Fibroblast of skin of abdomen (primary cell): ENCODE measurements at regions not wholly inside any gene's neighbourhood (a gene's known extent, or its start where the extent isn't known, plus 50 kb on each side); places are given as distances from the start of the nearest gene placed in this dataset.
A peak's percentile ranks its signal among the peaks of the same experiment; 100 is the strongest.

ENCODE experiments used
- DNase-seq: peaks from one replicate; pipeline ENCODE4 v3.0.0-alpha.2; 2013

GRCh38 chr11:116412118-116412889 lies 360.5 kb downstream of the BUD13 start:
- DNase-seq: peak; percentile 68

- no peak for DNase-seq
Measured at GRCh38 chr11:116409238-116409637, 363.5 kb downstream of the BUD13 start.

- no peak for DNase-seq
Measured at GRCh38 chr11:116406042-116406441, 366.7 kb downstream of the BUD13 start.

GRCh38 chr11:116404462-116404798 lies 368.4 kb downstream of the BUD13 start:
- no peak for DNase-seq

- DNase-seq: no peak
Measured at GRCh38 chr11:116403794-116404461, 368.9 kb downstream of the BUD13 start.

GRCh38 chr11:116400081-116400480 lies 372.7 kb downstream of the BUD13 start:
- no peak for DNase-seq

GRCh38 chr11:116397602-116398084 lies 375.1 kb downstream of the BUD13 start:
- DNase-seq: peak; percentile 45

- DNase-seq: peak; percentile 57
Measured at GRCh38 chr11:116396331-116396730, 376.5 kb downstream of the BUD13 start.

- DNase-seq: no peak
Measured at GRCh38 chr11:116394022-116394421, 378.8 kb downstream of the BUD13 start.

- peak; percentile 16 for DNase-seq
Measured at GRCh38 chr11:116390963-116391362, 381.8 kb downstream of the BUD13 start.

GRCh38 chr11:116388146-116388545 lies 384.6 kb downstream of the BUD13 start:
- DNase-seq: no peak

GRCh38 chr11:116387641-116388040 lies 385.1 kb downstream of the BUD13 start:
- DNase-seq: no peak

GRCh38 chr11:116386118-116386699 lies 386.6 kb downstream of the BUD13 start:
- DNase-seq: no peak

GRCh38 chr11:116384876-116385275 lies 387.9 kb downstream of the BUD13 start:
- no peak for DNase-seq

- no peak for DNase-seq
Measured at GRCh38 chr11:116384407-116384806, 388.4 kb downstream of the BUD13 start.

- DNase-seq: peak; percentile 34
Measured at GRCh38 chr11:116379185-116379828, 393.5 kb downstream of the BUD13 start.

- DNase-seq: no peak
Measured at GRCh38 chr11:116376547-116376946, 396.2 kb downstream of the BUD13 start.

- no peak for DNase-seq
Measured at GRCh38 chr11:116376054-116376453, 396.7 kb downstream of the BUD13 start.

- DNase-seq: no peak
Measured at GRCh38 chr11:116375221-116375620, 397.6 kb downstream of the BUD13 start.

- no peak for DNase-seq
Measured at GRCh38 chr11:116374085-116374484, 398.7 kb downstream of the BUD13 start.

GRCh38 chr11:116373104-116373944 lies 399.5 kb downstream of the BUD13 start:
- no peak for DNase-seq

- DNase-seq: no peak
Measured at GRCh38 chr11:116371146-116371545, 401.6 kb downstream of the BUD13 start.
